DND-41 (cell line): ENCODE measurements at regions not wholly inside any gene's neighbourhood (a gene's known extent, or its start where the extent isn't known, plus 50 kb on each side); places are given as distances from the start of the nearest gene placed in this dataset.

Source experiments
- ATAC-seq: fragments of 200-7000 bp; cut with Tn5 transposase; 3 replicates; pipeline ENCODE4 v1.9.1; 2021; ENCODE audit warnings: low read depth; ENCODE audit not compliant: insufficient read depth
- DNase-seq: peaks from one replicate; pipeline ENCODE4 v3.0.0-alpha.2; 2020
- H2AFZ ChIP-seq: 2 replicates; pipeline ENCODE4 v1.6.0; 2012; ENCODE audit warnings: low read depth, low read length
- H3K27ac ChIP-seq: 2 replicates; pipeline ENCODE4 v1.5.1; 2012; ENCODE audit warnings: low read length, inconsistent platforms
- H3K27me3 ChIP-seq: fragments of 200-600 bp; sonication (generic); 2 replicates; pipeline ENCODE4 v1.6.0; 2012; ENCODE audit warnings: low read length, mild to moderate bottlenecking, inconsistent platforms; ENCODE audit not compliant: insufficient read depth, poor library complexity
- H3K36me3 ChIP-seq: 2 replicates; pipeline ENCODE4 v1.5.1; 2012; ENCODE audit warnings: low read length, inconsistent platforms; ENCODE audit not compliant: insufficient read depth
- H3K4me1 ChIP-seq: 2 replicates; pipeline ENCODE4 v1.5.1; 2012; ENCODE audit warnings: mild to moderate bottlenecking, low read length; ENCODE audit not compliant: insufficient read depth
- H3K4me2 ChIP-seq: 2 replicates; pipeline ENCODE4 v1.6.0; 2012; ENCODE audit warnings: mild to moderate bottlenecking, moderate library complexity, low read length, inconsistent platforms; ENCODE audit not compliant: insufficient read depth
- H3K4me3 ChIP-seq, 2 experiments: fragments of 200-600 bp in 1 of 2; shearing (Covaris generic) in 1 of 2; 2 replicates each; pipeline ENCODE4 v1.5.1; 2012 to 2016; ENCODE audit warnings: inconsistent platforms in 2 of 2, low read length in 2 of 2, mild to moderate bottlenecking in 2 of 2, low read depth in 1 of 2, moderate library complexity in 1 of 2
- H3K79me2 ChIP-seq: 2 replicates; pipeline ENCODE4 v1.6.0; 2012; ENCODE audit warnings: low read length, inconsistent platforms; ENCODE audit not compliant: insufficient read depth
- H3K9ac ChIP-seq: 2 replicates; pipeline ENCODE4 v1.6.0; 2012; ENCODE audit warnings: low read depth, mild to moderate bottlenecking, inconsistent platforms, low read length, moderate library complexity
- H3K9me3 ChIP-seq: 2 replicates; pipeline ENCODE4 v1.5.1; 2012; ENCODE audit warnings: low read length, moderate library complexity, mild to moderate bottlenecking, inconsistent platforms; ENCODE audit not compliant: insufficient read depth, severe bottlenecking
- H4K20me1 ChIP-seq: 2 replicates; pipeline ENCODE4 v1.6.0; 2012; ENCODE audit warnings: low read length; ENCODE audit not compliant: insufficient read depth
- EZH2 ChIP-seq: IDR thresholded peaks from 3 replicates; pipeline ENCODE4 v1.6.1; 2012; ENCODE audit warnings: borderline replicate concordance, low read depth, mild to moderate bottlenecking, moderate library complexity, low read length, inconsistent platforms; ENCODE audit not compliant: severe bottlenecking
- TF ChIP-seq, protein P1 (sequence below): IDR thresholded peaks from 2 replicates; pipeline ENCODE4 v1.5.1; 2012; ENCODE audit warnings: borderline replicate concordance, low read length, moderate library complexity, mild to moderate bottlenecking; ENCODE audit not compliant: poor library complexity, severe bottlenecking; ENCODE audit errors: extremely low read depth

DNA sequence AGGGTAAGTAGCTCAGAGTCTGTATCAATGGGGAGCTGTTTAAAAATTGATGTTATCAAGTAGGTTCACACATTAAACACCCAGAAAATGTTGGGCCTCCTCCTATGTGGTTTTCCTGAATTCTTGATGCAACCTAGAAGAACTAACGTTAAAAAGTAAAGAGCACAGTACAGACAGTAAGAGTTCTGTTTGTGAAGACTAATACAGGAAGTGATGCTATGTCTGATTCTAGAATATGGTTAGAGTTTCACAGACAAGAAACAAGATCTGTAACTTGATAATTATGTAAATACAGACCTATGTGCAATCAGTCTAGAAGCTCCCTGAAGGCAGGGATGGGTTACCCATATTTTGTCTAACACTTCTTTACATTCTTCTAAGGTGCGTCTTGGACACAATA, 214.9 kb upstream of the BTG1 start:
- TF ChIP-seq, protein P1, sequence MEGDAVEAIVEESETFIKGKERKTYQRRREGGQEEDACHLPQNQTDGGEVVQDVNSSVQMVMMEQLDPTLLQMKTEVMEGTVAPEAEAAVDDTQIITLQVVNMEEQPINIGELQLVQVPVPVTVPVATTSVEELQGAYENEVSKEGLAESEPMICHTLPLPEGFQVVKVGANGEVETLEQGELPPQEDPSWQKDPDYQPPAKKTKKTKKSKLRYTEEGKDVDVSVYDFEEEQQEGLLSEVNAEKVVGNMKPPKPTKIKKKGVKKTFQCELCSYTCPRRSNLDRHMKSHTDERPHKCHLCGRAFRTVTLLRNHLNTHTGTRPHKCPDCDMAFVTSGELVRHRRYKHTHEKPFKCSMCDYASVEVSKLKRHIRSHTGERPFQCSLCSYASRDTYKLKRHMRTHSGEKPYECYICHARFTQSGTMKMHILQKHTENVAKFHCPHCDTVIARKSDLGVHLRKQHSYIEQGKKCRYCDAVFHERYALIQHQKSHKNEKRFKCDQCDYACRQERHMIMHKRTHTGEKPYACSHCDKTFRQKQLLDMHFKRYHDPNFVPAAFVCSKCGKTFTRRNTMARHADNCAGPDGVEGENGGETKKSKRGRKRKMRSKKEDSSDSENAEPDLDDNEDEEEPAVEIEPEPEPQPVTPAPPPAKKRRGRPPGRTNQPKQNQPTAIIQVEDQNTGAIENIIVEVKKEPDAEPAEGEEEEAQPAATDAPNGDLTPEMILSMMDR: no peak
- TF ChIP-seq EZH2: no peak
- Histone ChIP-seq H3K79me2 (no peaks in the 10 kb centered on the region), H3K27ac (peak overlapping the region; percentile 93), H3K9ac (peak overlapping the region; percentile 20; the same call in 1 of the 2 replicates), H3K9me3 (peaks cover 14% of the 10 kb centered on the region), H3K36me3 (peaks cover 2% of the 10 kb centered on the region; the same call in 1 of the 2 replicates), H3K4me3 (peak overlapping the region in 1 of 2 experiments; percentile 17; a peak in 1 of 4 replicates), H2AFZ (peak overlapping the region; percentile 6; the same call in 1 of the 2 replicates), H3K4me1 (peaks cover 94% of the 10 kb centered on the region), H4K20me1 (no peaks in the 10 kb centered on the region), H3K4me2 (peak overlapping the region; percentile 1; the same call in 1 of the 2 replicates), H3K27me3 (no peaks in the 10 kb centered on the region)
- peak; percentile 32 for ATAC-seq
- peak; percentile 41 for DNase-seq

DNA sequence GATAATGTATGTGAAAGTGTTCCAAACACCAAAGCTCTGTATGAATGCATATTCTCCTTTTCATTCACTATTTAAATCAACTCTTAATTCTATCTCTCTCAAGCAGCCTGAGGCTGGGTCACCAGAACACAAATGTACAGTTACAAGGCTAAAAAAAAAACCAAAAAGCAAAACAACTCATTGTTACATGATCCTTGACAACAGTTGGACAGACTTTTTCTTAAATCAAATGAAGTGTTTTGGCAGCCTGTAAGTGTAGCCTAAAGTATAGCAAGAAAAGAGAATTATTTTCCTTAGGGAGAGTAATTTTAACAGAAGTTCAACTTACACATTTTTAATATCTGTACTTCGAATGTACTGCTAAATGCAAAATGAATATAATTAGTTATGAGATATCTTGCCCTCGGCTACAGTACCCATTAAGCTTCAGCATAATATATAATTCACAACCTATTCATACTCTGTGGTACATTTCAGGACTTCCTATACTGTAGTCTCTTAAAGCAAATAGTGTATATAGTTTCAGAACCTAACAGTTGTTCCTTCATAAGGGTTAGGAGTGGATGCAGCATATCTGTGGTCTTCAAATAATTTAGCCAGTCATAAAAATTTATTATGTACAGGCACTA, 214.0 kb upstream of the BTG1 start:
- peaks cover 85% of the 10 kb centered on the region for H3K4me1 ChIP-seq
- 0 out of 2 replicates have a peak overlapping the region, but pooled peaks have one; percentile 1 for H3K4me2 ChIP-seq
- H3K27me3 ChIP-seq: no peaks in the 10 kb centered on the region
- peak overlapping the region; percentile 20; the same call in 1 of the 2 replicates for H3K9ac ChIP-seq
- DNase-seq (no peak), ATAC-seq (no peak)
- H3K27ac ChIP-seq: peak overlapping the region; percentile 93
- H4K20me1 ChIP-seq: no peaks in the 10 kb centered on the region
- no peak for TF ChIP-seq EZH2
- TF ChIP-seq, protein P1: no peak
- no peak overlapping the region for H3K4me3 ChIP-seq
- no peaks in the 10 kb centered on the region for H3K79me2 ChIP-seq
- H3K9me3 ChIP-seq: peaks cover 14% of the 10 kb centered on the region
- H3K36me3 ChIP-seq: peaks cover 2% of the 10 kb centered on the region; the same call in 1 of the 2 replicates
- H2AFZ ChIP-seq: no peak overlapping the region

DNA sequence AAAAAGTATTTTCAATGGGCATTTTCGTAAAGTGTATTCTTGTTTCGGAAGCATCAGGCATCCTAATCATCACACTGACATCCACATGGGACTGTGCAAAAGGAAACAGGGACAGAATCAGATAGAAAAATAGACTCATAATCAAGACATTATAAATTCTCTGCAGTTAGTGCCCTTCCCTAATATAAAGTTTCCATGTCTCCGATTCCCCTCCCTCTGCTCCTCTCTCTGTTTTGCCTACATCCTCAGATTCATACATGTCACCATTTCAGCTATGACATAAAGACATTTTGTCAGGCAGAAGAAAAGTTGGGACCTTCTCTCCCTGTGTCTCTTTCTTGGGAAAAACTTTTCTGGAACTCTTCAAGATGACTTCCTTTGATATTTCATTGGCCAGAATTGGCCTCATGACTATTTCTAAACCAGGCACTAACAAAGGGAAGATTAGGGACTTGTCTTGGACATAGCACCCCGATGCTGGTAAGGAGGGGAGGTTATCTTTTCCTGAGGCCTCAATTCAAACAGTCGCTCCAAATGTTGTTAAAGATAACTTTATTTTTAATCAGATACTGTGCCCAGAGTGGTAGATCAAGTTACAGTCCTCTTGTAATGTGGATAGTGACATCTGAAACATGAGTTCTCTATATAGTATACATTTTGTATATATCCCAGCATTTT, 212.1 kb upstream of the BTG1 start:
- Histone ChIP-seq H3K79me2 (no peaks in the 10 kb centered on the region), H3K4me1 (peaks cover 65% of the 10 kb centered on the region), H3K27me3 (no peaks in the 10 kb centered on the region), H3K4me3 (no peak overlapping the region), H3K27ac (no peak overlapping the region), H3K4me2 (no peak overlapping the region), H2AFZ (no peak overlapping the region), H3K9me3 (peaks cover 14% of the 10 kb centered on the region), H4K20me1 (no peaks in the 10 kb centered on the region), H3K36me3 (peaks cover 2% of the 10 kb centered on the region; the same call in 1 of the 2 replicates), H3K9ac (no peak overlapping the region)
- no peak for TF ChIP-seq EZH2
- TF ChIP-seq, protein P1: no peak
- ATAC-seq (no peak), DNase-seq (no peak)
